SH-SY5Y (cell line): ENCODE measurements at regions not wholly inside any gene's neighbourhood (a gene's known extent, or its start where the extent isn't known, plus 50 kb on each side); places are given as distances from the start of the nearest gene placed in this dataset.

Experiments
- GATA2 ChIP-seq: IDR thresholded peaks from 2 replicates; pipeline ENCODE4 v1.6.1; 2011; ENCODE audit warnings: mild to moderate bottlenecking, low read depth, low read length
- GATA3 ChIP-seq: IDR thresholded peaks from 2 replicates; pipeline ENCODE4 v1.6.1; 2011; ENCODE audit warnings: low read depth, mild to moderate bottlenecking, low read length, moderate library complexity

GRCh38 chr3:13197281-13197680 lies 124.1 kb upstream of the IQSEC1 start:
- TF ChIP-seq GATA2 (no peak), GATA3 (no peak)
